HepG2 (cell line): ENCODE measurements at regions not wholly inside any gene's neighbourhood (a gene's known extent, or its start where the extent isn't known, plus 50 kb on each side); places are given as distances from the start of the nearest gene placed in this dataset.

ENCODE experiments used
- CREM ChIP-seq, 2 experiments: sonication (generic) in 1 of 2; formaldehyde crosslinking in 1 of 2; IDR thresholded peaks; 2 replicates each; pipeline versions ENCODE4 v1.4.0 to v1.6.1; 2016 to 2020; ENCODE audit warnings: antibody characterized with exemption in 1 of 2, mild to moderate bottlenecking in 1 of 2, missing genetic modification reagents in 1 of 2
- DZIP1 ChIP-seq: sonication (generic); formaldehyde crosslinking; IDR thresholded peaks from 2 replicates; pipeline ENCODE4 v1.5.0; 2020; ENCODE audit warnings: mild to moderate bottlenecking, missing genetic modification reagents
- FOXA1 ChIP-seq, 2 experiments: fragments of 450-650 bp in 1 of 2; sonication (generic) in 1 of 2; formaldehyde crosslinking in 1 of 2; IDR thresholded peaks; 2 replicates each; pipeline versions ENCODE4 v1.4.0 to v1.6.1; 2016 to 2020; ENCODE audit warnings: missing genetic modification reagents in 1 of 2
- FOXJ3 ChIP-seq: sonication (generic); formaldehyde crosslinking; IDR thresholded peaks from 2 replicates; pipeline ENCODE4 v1.4.0; 2020; ENCODE audit warnings: missing genetic modification reagents, mild to moderate bottlenecking, borderline replicate concordance
- GATAD2A ChIP-seq: IDR thresholded peaks from 2 replicates; pipeline ENCODE4 v1.6.1; 2016
- HBP1 ChIP-seq: IDR thresholded peaks from 2 replicates; pipeline ENCODE4 v1.6.1; 2016; ENCODE audit warnings: low read depth, control low read depth
- HHEX ChIP-seq: IDR thresholded peaks from 2 replicates; pipeline ENCODE4 v1.6.1; 2016; ENCODE audit warnings: control low read depth
- IKZF4 ChIP-seq: sonication (generic); formaldehyde crosslinking; IDR thresholded peaks from 2 replicates; pipeline ENCODE4 v1.5.1; 2020; ENCODE audit warnings: borderline replicate concordance, mild to moderate bottlenecking, low read depth, missing genetic modification reagents; ENCODE audit errors: not compliant biosample characterization
- KDM2A ChIP-seq: sonication (generic); formaldehyde crosslinking; IDR thresholded peaks from 2 replicates; pipeline ENCODE4 v1.4.0; 2020; ENCODE audit warnings: low read depth, missing genetic modification reagents, borderline replicate concordance
- MEF2D ChIP-seq: sonication (generic); formaldehyde crosslinking; IDR thresholded peaks from 2 replicates; pipeline ENCODE4 v1.5.1; 2020; ENCODE audit warnings: mild to moderate bottlenecking, missing genetic modification reagents
- NCOR1 ChIP-seq: fragments of 200-600 bp; sonication (generic); IDR thresholded peaks from 2 replicates; pipeline ENCODE4 v1.7.0; 2017; ENCODE audit warnings: antibody characterized with exemption, low read length, borderline replicate concordance
- POGZ ChIP-seq: sonication (generic); formaldehyde crosslinking; IDR thresholded peaks from 2 replicates; pipeline ENCODE4 v1.4.0; 2020; ENCODE audit warnings: mild to moderate bottlenecking, missing genetic modification reagents
- RXRA ChIP-seq: sonication (generic); formaldehyde crosslinking; IDR thresholded peaks from 2 replicates; pipeline ENCODE4 v1.5.1; 2020; ENCODE audit warnings: missing genetic modification reagents
- SP4 ChIP-seq: sonication (generic); formaldehyde crosslinking; IDR thresholded peaks from 2 replicates; pipeline ENCODE4 v1.8.1; 2023; ENCODE audit warnings: mild to moderate bottlenecking, missing genetic modification reagents
- TSC22D2 ChIP-seq: sonication (generic); formaldehyde crosslinking; IDR thresholded peaks from 2 replicates; pipeline ENCODE4 v1.5.1; 2020; ENCODE audit warnings: missing genetic modification reagents, mild to moderate bottlenecking, borderline replicate concordance
- ZBTB2 ChIP-seq: sonication (generic); formaldehyde crosslinking; IDR thresholded peaks from 2 replicates; pipeline ENCODE4 v1.8.0; 2022; ENCODE audit warnings: low read depth, missing genetic modification reagents
- ZBTB33 ChIP-seq: sonication (generic); formaldehyde crosslinking; IDR thresholded peaks from 2 replicates; pipeline ENCODE4 v1.4.0; 2020; ENCODE audit warnings: missing genetic modification reagents
- ZFP36L2 ChIP-seq: sonication (generic); formaldehyde crosslinking; IDR thresholded peaks from 2 replicates; pipeline ENCODE4 v1.4.0; 2020; ENCODE audit warnings: missing genetic modification reagents
- ZNF10 ChIP-seq: sonication (generic); formaldehyde crosslinking; IDR thresholded peaks from 2 replicates; pipeline ENCODE4 v1.4.0; 2020; ENCODE audit warnings: mild to moderate bottlenecking, low read depth, missing genetic modification reagents, borderline replicate concordance
- ZNF274 ChIP-seq: sonication (generic); formaldehyde crosslinking; IDR thresholded peaks from 2 replicates; pipeline ENCODE4 v1.5.1; 2020; ENCODE audit warnings: mild to moderate bottlenecking, missing genetic modification reagents
- ZNF784 ChIP-seq: sonication (generic); formaldehyde crosslinking; IDR thresholded peaks from 2 replicates; pipeline ENCODE4 v1.5.1; 2020; ENCODE audit warnings: missing genetic modification reagents, mild to moderate bottlenecking, borderline replicate concordance

GRCh38 chr17:13321951-13322701, 279.6 kb downstream of the HS3ST3A1 start (continued):
- TF ChIP-seq NCOR1 (peak; percentile 38; the same call in 1 of the 2 replicates), SP4 (CRISPR knock-in tag) (no peak), ZBTB33 (no peak), RXRA (CRISPR knock-in tag) (peak; percentile 49; the same call in 1 of the 2 replicates), KDM2A (CRISPR knock-in tag) (no peak), TSC22D2 (CRISPR knock-in tag) (no peak), ZNF10 (CRISPR knock-in tag) (no peak), HBP1 (CRISPR knock-in tag) (peak; percentile 59; the same call in 1 of the 2 replicates), HHEX (CRISPR knock-in tag) (peak; percentile 92), DZIP1 (CRISPR knock-in tag) (no peak), POGZ (CRISPR knock-in tag) (peak; percentile 78), MEF2D (peak; percentile 63; the same call in 1 of the 2 replicates), ZNF274 (CRISPR knock-in tag) (no peak), FOXA1 (IDR thresholded peaks at IDR 0.05) (no peak), FOXA1 (CRISPR knock-in tag; IDR thresholded peaks at IDR 0.05) (peak; percentile 88), ZFP36L2 (CRISPR knock-in tag) (no peak), ZNF784 (CRISPR knock-in tag) (0 out of 2 replicates have a peak, but pooled peaks have one; percentile 43), IKZF4 (CRISPR knock-in tag) (no peak), FOXJ3 (peak; percentile 85; the same call in 1 of the 2 replicates), ZBTB2 (no peak), CREM (IDR thresholded peaks at IDR 0.05) (peak; percentile 65; the same call in 1 of the 2 replicates), CREM (CRISPR knock-in tag; IDR thresholded peaks at IDR 0.05) (no peak), GATAD2A (peak; percentile 93)
